OCI-LY7 (cell line): ENCODE measurements at regions not wholly inside any gene's neighbourhood (a gene's known extent, or its start where the extent isn't known, plus 50 kb on each side); places are given as distances from the start of the nearest gene placed in this dataset.

Source experiments
- CTCF ChIP-seq: fragments of 200-600 bp; sonication (generic); conservative IDR thresholded peaks from 2 replicates; pipeline ENCODE4 v1.5.1; 2014; ENCODE audit warnings: mild to moderate bottlenecking, antibody characterized with exemption, low read length, moderate library complexity, mixed read lengths
- EZH2phosphoT487 ChIP-seq: fragments of 200-600 bp; sonication (generic); IDR thresholded peaks from 2 replicates; pipeline ENCODE4 v1.6.1; 2018; ENCODE audit warnings: low read depth, borderline replicate concordance, mild to moderate bottlenecking, mixed run types, antibody characterized with exemption, low read length, moderate library complexity, mixed read lengths

GRCh38 chr17:77085926-77086432 is 54.8 kb upstream of the SEC14L1 start:
- TF ChIP-seq CTCF (no peak), EZH2phosphoT487 (no peak)
